SK-N-SH treated with all-trans-retinoic acid at 6 μM for 48 hours (cell line): ENCODE measurements at regions not wholly inside any gene's neighbourhood (a gene's known extent, or its start where the extent isn't known, plus 50 kb on each side); places are given as distances from the start of the nearest gene placed in this dataset.

ENCODE experiments used
- ATAC-seq: fragments of 200-7000 bp; cut with Tn5 transposase; 3 replicates; pipeline ENCODE4 v1.9.1; 2020; ENCODE audit warnings: mild to moderate bottlenecking, moderate library complexity
- ARNTL ChIP-seq: fragments of 450-650 bp; formaldehyde crosslinking; IDR thresholded peaks from 2 replicates; pipeline ENCODE4 v1.5.0; 2020; ENCODE audit warnings: low read depth, mild to moderate bottlenecking, moderate library complexity, borderline replicate concordance
- BACH2 ChIP-seq: fragments of 250-450 bp; sonication (Bioruptor Pico); IDR thresholded peaks from 2 replicates; pipeline ENCODE4 v1.9.0; 2021; ENCODE audit warnings: mild to moderate bottlenecking, borderline replicate concordance
- CREB5 ChIP-seq: fragments of 250-450 bp; sonication (Bioruptor Pico); IDR thresholded peaks from 2 replicates; pipeline ENCODE4 v1.5.1; 2020; ENCODE audit warnings: low read depth, mild to moderate bottlenecking, moderate library complexity
- CSDC2 ChIP-seq: fragments of 250-450 bp; sonication (Bioruptor Pico); IDR thresholded peaks from 2 replicates; pipeline ENCODE4 v1.5.0; 2020; ENCODE audit warnings: mild to moderate bottlenecking, moderate library complexity
- CSRNP3 ChIP-seq: fragments of 250-450 bp; sonication (Bioruptor Pico); IDR thresholded peaks from 2 replicates; pipeline ENCODE4 v1.5.1; 2021; ENCODE audit warnings: mild to moderate bottlenecking, moderate library complexity
- ESRRG ChIP-seq: fragments of 250-450 bp; sonication (Bioruptor Pico); IDR thresholded peaks from 2 replicates; pipeline ENCODE4 v1.6.1; 2021; ENCODE audit warnings: mild to moderate bottlenecking
- GLIS3 ChIP-seq: fragments of 250-450 bp; sonication (Bioruptor Pico); IDR thresholded peaks from 2 replicates; pipeline ENCODE4 v1.5.0; 2020; ENCODE audit warnings: mild to moderate bottlenecking, moderate library complexity
- PATZ1 ChIP-seq: fragments of 250-450 bp; sonication (Bioruptor Pico); IDR thresholded peaks from 2 replicates; pipeline ENCODE4 v1.8.0; 2020; ENCODE audit warnings: mild to moderate bottlenecking, moderate library complexity, borderline replicate concordance
- POU6F1 ChIP-seq: fragments of 250-450 bp; sonication (Bioruptor Pico); IDR thresholded peaks from 2 replicates; pipeline ENCODE4 v1.8.0; 2021; ENCODE audit warnings: low read depth, mild to moderate bottlenecking, moderate library complexity, borderline replicate concordance
- PPARA ChIP-seq: fragments of 250-450 bp; sonication (Bioruptor Pico); IDR thresholded peaks from 2 replicates; pipeline ENCODE4 v1.5.0; 2020; ENCODE audit warnings: mild to moderate bottlenecking, borderline replicate concordance
- RARB ChIP-seq: fragments of 250-450 bp; sonication (Bioruptor Pico); IDR thresholded peaks from 2 replicates; pipeline ENCODE4 v1.8.0; 2021; ENCODE audit warnings: mild to moderate bottlenecking, moderate library complexity
- SNAI2 ChIP-seq: fragments of 250-450 bp; sonication (Bioruptor Pico); IDR thresholded peaks from 2 replicates; pipeline ENCODE4 v1.5.0; 2020; ENCODE audit warnings: mild to moderate bottlenecking, moderate library complexity
- TSHZ2 ChIP-seq: fragments of 250-450 bp; sonication (Bioruptor Pico); IDR thresholded peaks from 2 replicates; pipeline ENCODE4 v1.5.0; 2020; ENCODE audit warnings: mild to moderate bottlenecking, moderate library complexity
- ZC3H10 ChIP-seq: fragments of 250-450 bp; sonication (Bioruptor Pico); IDR thresholded peaks from 2 replicates; pipeline ENCODE4 v1.5.1; 2021; ENCODE audit warnings: mild to moderate bottlenecking, moderate library complexity
- ZFP3 ChIP-seq: fragments of 250-450 bp; sonication (Bioruptor Pico); IDR thresholded peaks from 2 replicates; pipeline ENCODE4 v1.5.0; 2020; ENCODE audit warnings: mild to moderate bottlenecking, moderate library complexity
- ZFP30 ChIP-seq: fragments of 450-650 bp; formaldehyde crosslinking; IDR thresholded peaks from 2 replicates; pipeline ENCODE4 v1.5.0; 2022; ENCODE audit warnings: mild to moderate bottlenecking, moderate library complexity
- ZNF565 ChIP-seq: fragments of 450-650 bp; formaldehyde crosslinking; conservative IDR thresholded peaks from 2 replicates; pipeline ENCODE4 v1.5.0; 2020; ENCODE audit warnings: low read depth, mild to moderate bottlenecking, moderate library complexity
- ZNF70 ChIP-seq: fragments of 450-650 bp; formaldehyde crosslinking; IDR thresholded peaks from 2 replicates; pipeline ENCODE4 v1.5.0; 2020; ENCODE audit warnings: mild to moderate bottlenecking, moderate library complexity

GRCh38 chr13:90154311-90154960, 1193.1 kb upstream of the MIR17HG start (continued):
- TF ChIP-seq ESRRG (CRISPR knock-in tag) (no peak), ZNF565 (CRISPR knock-in tag) (no peak), ZC3H10 (CRISPR knock-in tag) (no peak), GLIS3 (no peak), ZNF70 (CRISPR knock-in tag) (no peak), ARNTL (CRISPR knock-in tag) (no peak), PATZ1 (CRISPR knock-in tag) (no peak)

- ATAC-seq, result no peak
- TF ChIP-seq TSHZ2 (CRISPR knock-in tag) (no peak), PATZ1 (CRISPR knock-in tag) (no peak), ZFP3 (CRISPR knock-in tag) (no peak), CSRNP3 (CRISPR knock-in tag) (no peak), ARNTL (CRISPR knock-in tag) (no peak), CSDC2 (CRISPR knock-in tag) (no peak), GLIS3 (no peak), BACH2 (no peak), ZFP30 (CRISPR knock-in tag) (no peak), ZC3H10 (CRISPR knock-in tag) (no peak), POU6F1 (CRISPR knock-in tag) (no peak), ZNF70 (CRISPR knock-in tag) (no peak), CREB5 (no peak)
Measured at GRCh38 chr13:90156390-90156789, 1191.1 kb upstream of the MIR17HG start.

GRCh38 chr13:90168953-90169352, 1178.5 kb upstream of the MIR17HG start:
- ATAC-seq, result no peak
- TF ChIP-seq GLIS3 (no peak), SNAI2 (no peak), RARB (no peak), CSRNP3 (CRISPR knock-in tag) (no peak), PATZ1 (CRISPR knock-in tag) (no peak), PPARA (CRISPR knock-in tag) (no peak), POU6F1 (CRISPR knock-in tag) (no peak), ESRRG (CRISPR knock-in tag) (no peak)
- TF ChIP-seq, all 23 proteins: peak for 0
